Colonic mucosa (tissue), 4 donors: ENCODE measurements at regions not wholly inside any gene's neighbourhood (a gene's known extent, or its start where the extent isn't known, plus 50 kb on each side); places are given as distances from the start of the nearest gene placed in this dataset.

Experiments
- DNase-seq: peaks from one replicate; pipeline ENCODE4 v3.0.0-alpha.2; 2020
- H3K27ac ChIP-seq: fragments of 200-600 bp; one replicate; pipeline ENCODE4 v1.8.0; 2021
- H3K27me3 ChIP-seq: fragments of 200-600 bp; one replicate; pipeline ENCODE4 v1.8.0; 2021
- H3K36me3 ChIP-seq: fragments of 200-600 bp; one replicate; pipeline ENCODE4 v1.8.0; 2021
- H3K4me1 ChIP-seq: fragments of 200-600 bp; one replicate; pipeline ENCODE4 v1.8.0; 2021; ENCODE audit warnings: mild to moderate bottlenecking
- H3K4me3 ChIP-seq: fragments of 200-600 bp; one replicate; pipeline ENCODE4 v1.8.0; 2021
- H3K9ac ChIP-seq, 2 donors: one replicate each; pipeline ENCODE4 v1.7.0; 2013; ENCODE audit warnings: control low read depth in 2 of 2, low read depth in 2 of 2, low read length in 2 of 2
- H3K9me3 ChIP-seq: fragments of 200-600 bp; one replicate; pipeline ENCODE4 v1.8.0; 2021
- intact Hi-C: fragments of 100-400 bp; cut with DNase I; formaldehyde crosslinking; loops from one replicate; pipeline ENCODE4 v1.14.1; 2022
- TF ChIP-seq, protein P1 (sequence below): fragments of 200-600 bp; IDR thresholded peaks from one replicate; pipeline ENCODE4 v1.8.0; 2022; ENCODE audit warnings: antibody characterized with exemption, mild to moderate bottlenecking
- donor health status: healthy.
- donor health status: DM: no; HTN: no; CAD: no.
- donor health status: DM: no; HTN: no; CAD: no.

DNA sequence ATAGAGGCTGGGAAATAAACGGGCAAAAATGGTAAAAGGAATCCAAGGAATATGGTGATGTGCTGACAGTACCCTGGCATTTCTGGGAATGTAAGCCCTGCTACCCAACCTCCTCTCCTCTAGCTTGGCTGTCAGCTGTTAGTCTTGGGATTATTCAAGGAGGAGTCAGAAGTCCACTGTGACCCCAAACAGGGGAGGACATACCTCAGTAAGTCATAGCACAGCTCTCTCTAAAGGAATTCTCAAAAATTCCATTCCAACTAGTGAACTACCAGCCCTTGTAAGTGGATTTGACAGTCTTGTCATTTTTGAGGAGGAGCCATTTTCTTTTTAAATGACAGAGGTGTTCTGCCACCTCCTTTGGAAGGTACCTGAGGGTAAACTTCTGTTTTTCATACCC, 207.5 kb downstream of the PDCD6IP start:
- no peak overlapping the region for H3K4me3 ChIP-seq
- intact Hi-C loops, result no loop called here
- no peak for DNase-seq
- H3K27ac ChIP-seq, result no peak overlapping the region
- no peaks in the 10 kb centered on the region for H3K36me3 ChIP-seq
- no peaks in the 10 kb centered on the region for H3K9me3 ChIP-seq
- TF ChIP-seq, protein P1, sequence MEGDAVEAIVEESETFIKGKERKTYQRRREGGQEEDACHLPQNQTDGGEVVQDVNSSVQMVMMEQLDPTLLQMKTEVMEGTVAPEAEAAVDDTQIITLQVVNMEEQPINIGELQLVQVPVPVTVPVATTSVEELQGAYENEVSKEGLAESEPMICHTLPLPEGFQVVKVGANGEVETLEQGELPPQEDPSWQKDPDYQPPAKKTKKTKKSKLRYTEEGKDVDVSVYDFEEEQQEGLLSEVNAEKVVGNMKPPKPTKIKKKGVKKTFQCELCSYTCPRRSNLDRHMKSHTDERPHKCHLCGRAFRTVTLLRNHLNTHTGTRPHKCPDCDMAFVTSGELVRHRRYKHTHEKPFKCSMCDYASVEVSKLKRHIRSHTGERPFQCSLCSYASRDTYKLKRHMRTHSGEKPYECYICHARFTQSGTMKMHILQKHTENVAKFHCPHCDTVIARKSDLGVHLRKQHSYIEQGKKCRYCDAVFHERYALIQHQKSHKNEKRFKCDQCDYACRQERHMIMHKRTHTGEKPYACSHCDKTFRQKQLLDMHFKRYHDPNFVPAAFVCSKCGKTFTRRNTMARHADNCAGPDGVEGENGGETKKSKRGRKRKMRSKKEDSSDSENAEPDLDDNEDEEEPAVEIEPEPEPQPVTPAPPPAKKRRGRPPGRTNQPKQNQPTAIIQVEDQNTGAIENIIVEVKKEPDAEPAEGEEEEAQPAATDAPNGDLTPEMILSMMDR, result no peak
- no peak overlapping the region for H3K9ac ChIP-seq
- no peaks in the 10 kb centered on the region for H3K27me3 ChIP-seq
- H3K4me1 ChIP-seq, result no peaks in the 10 kb centered on the region

DNA sequence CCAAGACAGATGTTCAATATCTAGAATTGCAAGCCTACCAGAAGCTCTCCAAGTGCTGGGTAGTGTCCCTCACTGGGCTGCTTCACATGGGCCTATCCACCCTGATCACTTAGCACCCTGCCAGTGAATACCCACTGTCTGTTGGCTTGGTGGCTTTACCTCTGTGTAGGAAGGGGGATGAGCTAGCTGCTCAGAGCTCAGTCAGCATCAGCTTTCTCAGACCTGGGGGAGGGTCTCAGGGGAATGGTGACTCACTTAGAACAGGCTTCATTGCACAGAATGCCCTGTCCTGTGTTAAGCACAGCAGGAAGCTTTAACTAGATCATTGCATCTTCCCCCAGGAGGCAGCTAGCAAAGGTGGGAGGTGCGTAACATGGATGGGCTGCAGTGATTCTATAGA, 209.8 kb downstream of the PDCD6IP start:
- intact Hi-C loops, result no loop called here
- Histone ChIP-seq H3K9me3 (no peaks in the 10 kb centered on the region), H3K9ac (no peak overlapping the region), H3K27me3 (no peaks in the 10 kb centered on the region), H3K4me3 (no peak overlapping the region), H3K36me3 (no peaks in the 10 kb centered on the region), H3K27ac (no peak overlapping the region), H3K4me1 (no peaks in the 10 kb centered on the region)
- no peak for DNase-seq
- TF ChIP-seq, protein P1, result no peak

DNA sequence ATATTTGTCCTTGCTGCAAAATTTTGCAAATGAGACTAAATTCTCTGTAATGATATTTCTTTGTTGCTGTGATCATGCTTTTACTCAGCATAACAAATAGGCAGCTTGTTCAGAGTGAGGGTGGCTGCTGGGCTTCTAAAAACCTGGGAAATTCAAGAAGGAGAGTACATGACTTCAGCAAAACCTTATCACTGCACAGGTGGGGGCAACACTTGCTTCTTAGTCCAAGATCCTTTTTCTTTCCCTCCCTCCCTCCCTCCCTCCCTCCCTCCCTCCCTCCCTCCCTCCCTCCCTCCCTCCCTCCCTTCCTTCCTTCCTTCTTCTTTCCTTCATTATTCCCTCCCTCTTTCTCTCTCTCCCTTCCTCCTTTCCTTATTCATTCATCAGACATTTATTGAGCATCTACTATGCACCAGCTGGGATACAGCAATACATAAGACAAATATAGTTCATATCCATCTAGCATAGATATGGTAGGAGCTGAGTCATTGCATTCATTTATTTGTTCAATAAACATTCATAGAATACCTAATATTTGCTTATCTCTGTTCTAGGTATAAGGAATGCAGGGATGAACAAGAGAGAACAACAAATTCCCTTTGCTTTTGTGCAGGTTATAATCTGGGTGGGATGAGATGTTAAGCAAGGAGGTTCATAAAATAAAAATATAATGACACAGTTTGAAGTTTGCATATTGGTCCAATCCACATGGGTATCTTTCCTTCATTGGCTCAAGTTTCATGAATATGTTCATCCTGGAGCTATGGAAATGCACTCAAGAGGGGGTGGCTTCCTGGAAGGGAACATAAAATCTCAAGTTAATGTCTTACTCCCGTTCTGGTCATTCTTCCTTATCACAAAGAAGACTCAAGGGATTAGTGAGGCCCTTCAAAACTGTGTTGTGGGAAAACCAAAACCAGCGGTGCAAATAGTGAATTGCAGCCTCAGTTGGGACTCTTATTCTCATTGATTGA, 210.7 kb downstream of the PDCD6IP start:
- intact Hi-C loops, result no loop called here
- H3K9ac ChIP-seq, result no peak overlapping the region
- no peaks in the 10 kb centered on the region for H3K36me3 ChIP-seq
- H3K4me1 ChIP-seq, result no peaks in the 10 kb centered on the region
- no peak for DNase-seq
- H3K27me3 ChIP-seq, result no peaks in the 10 kb centered on the region
- H3K27ac ChIP-seq, result no peak overlapping the region
- TF ChIP-seq, protein P1, result no peak
- no peak overlapping the region for H3K4me3 ChIP-seq
- H3K9me3 ChIP-seq, result no peaks in the 10 kb centered on the region

DNA sequence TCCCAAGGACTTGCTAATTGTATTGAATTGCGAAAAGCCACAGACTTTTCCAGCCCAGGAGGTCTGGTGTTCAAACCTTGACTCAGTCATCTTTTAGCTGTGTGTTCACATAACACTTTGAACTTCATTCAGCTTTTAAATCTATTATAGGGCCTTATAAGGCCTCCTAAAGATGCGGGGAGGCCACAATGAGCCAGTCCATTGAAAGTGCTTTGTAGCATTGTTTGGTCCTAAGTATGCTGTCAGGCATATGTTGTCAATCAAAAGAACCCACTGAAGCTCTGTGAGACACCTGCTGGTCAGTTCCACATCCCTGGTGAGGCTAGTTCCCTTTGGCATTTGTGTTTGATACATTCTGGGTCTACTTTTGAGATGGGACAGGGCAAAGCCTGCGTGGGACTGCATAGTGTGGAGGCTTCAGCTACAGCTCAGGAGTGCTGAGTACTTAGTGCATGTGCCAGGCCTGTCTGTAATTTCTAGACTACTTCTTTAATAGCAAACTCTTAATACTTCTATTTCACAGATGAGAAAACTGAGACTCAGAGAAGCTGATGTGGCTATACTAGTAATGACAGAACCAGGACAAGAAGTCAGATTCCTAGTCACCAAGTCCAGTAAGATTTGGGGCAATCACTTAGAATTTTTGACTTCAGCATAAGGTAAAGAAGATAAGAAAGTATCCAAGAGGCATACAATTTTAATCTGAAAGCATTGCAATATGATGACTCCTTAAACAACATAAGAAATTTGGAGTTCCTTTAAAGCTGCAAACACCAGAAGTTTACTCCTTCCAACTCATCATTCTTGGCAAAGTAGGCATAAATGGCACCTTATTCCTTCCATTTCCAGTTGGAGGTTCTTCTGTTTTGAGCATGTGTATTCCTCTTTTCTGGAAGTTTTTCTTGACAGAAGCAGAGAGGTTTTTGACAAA, 213.0 kb downstream of the PDCD6IP start:
- no peak for DNase-seq
- no peak overlapping the region for H3K27ac ChIP-seq
- H3K27me3 ChIP-seq, result no peaks in the 10 kb centered on the region

DNA sequence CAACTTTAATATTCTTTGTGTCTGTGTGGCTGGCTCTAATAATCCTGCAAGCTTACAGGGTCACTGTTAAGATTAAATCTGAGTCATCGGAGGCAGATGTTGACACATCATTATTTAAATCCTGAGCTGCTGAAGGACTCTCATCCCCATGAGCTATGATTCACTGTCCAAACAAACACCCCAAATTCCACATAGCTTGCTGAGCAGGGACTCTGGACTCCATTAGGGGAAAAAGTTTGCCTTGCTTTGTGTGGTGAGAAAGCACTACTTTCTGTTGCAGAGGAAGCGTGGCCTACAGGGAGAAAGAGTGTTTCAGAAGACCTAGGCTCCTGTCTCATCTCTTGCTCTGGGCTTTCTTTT, 213.7 kb downstream of the PDCD6IP start:
- Histone ChIP-seq H3K4me3 (no peak overlapping the region), H3K36me3 (no peaks in the 10 kb centered on the region), H3K9ac (no peak overlapping the region), H3K27me3 (no peaks in the 10 kb centered on the region), H3K9me3 (no peaks in the 10 kb centered on the region), H3K4me1 (no peaks in the 10 kb centered on the region), H3K27ac (no peak overlapping the region)
- DNase-seq, result no peak
- intact Hi-C loops, result no loop called here
- TF ChIP-seq, protein P1, result no peak

More for the DNA sequence above, 213.0 kb downstream of the PDCD6IP start:
- intact Hi-C loops, result no loop called here
- Histone ChIP-seq H3K9ac (no peak overlapping the region), H3K9me3 (no peaks in the 10 kb centered on the region), H3K36me3 (no peaks in the 10 kb centered on the region), H3K4me1 (no peaks in the 10 kb centered on the region), H3K4me3 (no peak overlapping the region)
- TF ChIP-seq, protein P1, result no peak
